ENCODE measurements at regions not wholly inside any gene's neighbourhood (a gene's known extent, or its start where the extent isn't known, plus 50 kb on each side); places are given as distances from the start of the nearest gene placed in this dataset.

GRCh38 chr12:13358391-13358905, 161.9 kb downstream of the EMP1 start:
- H3K23ac ChIP-seq (ENCODE audit: low read depth, low read length), result no peak overlapping the region
- no peaks in the 10 kb centered on the region for H3K36me3 ChIP-seq (ENCODE audit: control insufficient read depth, insufficient read depth, low read length)
- no peaks in the 10 kb centered on the region for H3K9me3 ChIP-seq (ENCODE audit: control insufficient read depth, insufficient read depth, low read length)
- TF ChIP-seq ELK1 (IDR thresholded peaks at IDR 0.05; ENCODE audit: borderline replicate concordance, low read depth, low read length), result no peak
- no peaks in the 10 kb centered on the region for H3K9me1 ChIP-seq (ENCODE audit: insufficient read depth, low read length)
- no peak overlapping the region for H3K4me3 ChIP-seq (ENCODE audit: insufficient read depth, low read depth, low read length)
- no peak overlapping the region for H2AK5ac ChIP-seq (ENCODE audit: low read depth, low read length)
- no peak overlapping the region for H3K4me2 ChIP-seq (ENCODE audit: low read depth, low read length)
- H3K9ac ChIP-seq (ENCODE audit: low read depth, low read length), result no peak overlapping the region
- H4K5ac ChIP-seq (ENCODE audit: low read depth, low read length), result no peak overlapping the region
- H4K91ac ChIP-seq (ENCODE audit: insufficient read depth, low read depth, low read length), result no peak overlapping the region
- BruUV-seq (replicated peaks), result no TSS peak
- dilution Hi-C loops (cut with HindIII; ENCODE audit: low sequenced_read_pairs, unreplicated experiment), result no loop called here
- no peaks in the 10 kb centered on the region for H3K4me1 ChIP-seq (ENCODE audit: control insufficient read depth, insufficient read depth, low read length)
- no peaks in the 10 kb centered on the region for H4K20me1 ChIP-seq (ENCODE audit: insufficient read depth, low read length)
- no peaks in the 10 kb centered on the region for H3K79me1 ChIP-seq (ENCODE audit: low read depth in 1 of 2, low read length in 2 of 2)
- DNase-seq (no peak), ATAC-seq (ENCODE audit: low read depth) (no peak)
- H3K4ac ChIP-seq (ENCODE audit: low read depth, low read length), result no peak overlapping the region
- no peak overlapping the region for H3K56ac ChIP-seq (ENCODE audit: extremely low read depth, insufficient read depth, low read length)
- H3K27me3 ChIP-seq (ENCODE audit: control insufficient read depth, insufficient read depth, low read length), result no peaks in the 10 kb centered on the region; the same call in 1 of the 2 replicates
- H2BK20ac ChIP-seq (ENCODE audit: low read depth, low read length), result no peak overlapping the region
- H3K27ac ChIP-seq (ENCODE audit: insufficient read depth, low read length), result no peak overlapping the region
- ChIA-PET POLR2A (ENCODE audit: unreplicated experiment) (no interaction called here), CTCF (no interaction called here)
- intact Hi-C loops (cut with micrococcal nuclease), result no loop called here
- no peak overlapping the region for H2BK5ac ChIP-seq (ENCODE audit: low read depth, low read length, poor library complexity, severe bottlenecking)
- WGBS, 2 experiments (ENCODE audit: extremely low coverage in 2 of 2, insufficient read length in 1 of 2), result 33% methylated on average over 1 of the region's 4 CpGs; no CpG with 5 or more reads in 1 of the 2 experiments
- H3K14ac ChIP-seq (replicated peaks; ENCODE audit: low read depth, low read length), result no peak overlapping the region
- no peak overlapping the region for H4K8ac ChIP-seq (ENCODE audit: low read depth in 2 of 2, low read length in 2 of 2)
- H2BK120ac ChIP-seq (ENCODE audit: low read depth, low read length), result no peak overlapping the region
- H3K18ac ChIP-seq (ENCODE audit: low read depth, low read length), result no peak overlapping the region
- in situ Hi-C loops (cut with MboI; ENCODE audit: low sequenced_read_pairs), result no loop called here
- no peak overlapping the region for H2BK15ac ChIP-seq (ENCODE audit: low read depth, low read length)
- no peak overlapping the region for H2AFZ ChIP-seq (replicated peaks; ENCODE audit: low read length, poor library complexity)
- H2AK9ac ChIP-seq (replicated peaks; ENCODE audit: low read depth, low read length, poor library complexity), result no peak overlapping the region

All from IMR-90 (cell line).